ENCODE measurements at regions not wholly inside any gene's neighbourhood (a gene's known extent, or its start where the extent isn't known, plus 50 kb on each side); places are given as distances from the start of the nearest gene placed in this dataset.

GRCh38 chr1:60942291-60942690 lies 140.1 kb upstream of the NFIA start:
- no peak for TF ChIP-seq CTCF (IDR thresholded peaks at IDR 0.05; ENCODE audit: low read depth, low read length)
- TF ChIP-seq EZH2phosphoT487 (IDR thresholded peaks at IDR 0.05; ENCODE audit: low read depth): no peak

All from OCI-LY3 (cell line).